ENCODE measurements at regions not wholly inside any gene's neighbourhood (a gene's known extent, or its start where the extent isn't known, plus 50 kb on each side); places are given as distances from the start of the nearest gene placed in this dataset.

DNA sequence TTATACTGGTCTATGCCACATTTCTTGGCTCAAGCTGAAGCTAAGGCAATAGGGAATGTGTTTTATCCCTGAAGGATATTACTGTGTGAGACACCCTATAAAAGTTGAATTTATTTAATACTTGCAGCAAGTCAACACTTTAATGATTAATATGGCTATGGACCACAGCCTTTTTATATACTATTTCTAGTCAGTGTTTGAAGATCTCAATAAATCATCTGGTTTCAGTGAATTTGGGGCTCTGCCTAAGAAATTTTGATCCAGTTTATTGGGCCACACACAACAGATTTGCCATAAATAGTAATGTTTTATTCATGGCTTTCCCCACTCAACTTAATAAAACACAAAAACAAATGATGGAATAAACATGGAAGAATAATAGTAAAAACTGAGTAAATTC, 698.3 kb downstream of the ADGRL2 start:
- TF ChIP-seq, protein P1, sequence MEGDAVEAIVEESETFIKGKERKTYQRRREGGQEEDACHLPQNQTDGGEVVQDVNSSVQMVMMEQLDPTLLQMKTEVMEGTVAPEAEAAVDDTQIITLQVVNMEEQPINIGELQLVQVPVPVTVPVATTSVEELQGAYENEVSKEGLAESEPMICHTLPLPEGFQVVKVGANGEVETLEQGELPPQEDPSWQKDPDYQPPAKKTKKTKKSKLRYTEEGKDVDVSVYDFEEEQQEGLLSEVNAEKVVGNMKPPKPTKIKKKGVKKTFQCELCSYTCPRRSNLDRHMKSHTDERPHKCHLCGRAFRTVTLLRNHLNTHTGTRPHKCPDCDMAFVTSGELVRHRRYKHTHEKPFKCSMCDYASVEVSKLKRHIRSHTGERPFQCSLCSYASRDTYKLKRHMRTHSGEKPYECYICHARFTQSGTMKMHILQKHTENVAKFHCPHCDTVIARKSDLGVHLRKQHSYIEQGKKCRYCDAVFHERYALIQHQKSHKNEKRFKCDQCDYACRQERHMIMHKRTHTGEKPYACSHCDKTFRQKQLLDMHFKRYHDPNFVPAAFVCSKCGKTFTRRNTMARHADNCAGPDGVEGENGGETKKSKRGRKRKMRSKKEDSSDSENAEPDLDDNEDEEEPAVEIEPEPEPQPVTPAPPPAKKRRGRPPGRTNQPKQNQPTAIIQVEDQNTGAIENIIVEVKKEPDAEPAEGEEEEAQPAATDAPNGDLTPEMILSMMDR (IDR thresholded peaks at IDR 0.05): no peak
- no peak for TF ChIP-seq POLR2A (IDR thresholded peaks at IDR 0.05)
- TF ChIP-seq POLR2AphosphoS5 (IDR thresholded peaks at IDR 0.05): no peak
